K562 (cell line): ENCODE measurements at regions not wholly inside any gene's neighbourhood (a gene's known extent, or its start where the extent isn't known, plus 50 kb on each side); places are given as distances from the start of the nearest gene placed in this dataset.

ENCODE experiments used
- ATAC-seq: fragments of 200-7000 bp; cut with Tn5 transposase; 3 replicates; pipeline ENCODE4 v1.9.1; 2020; ENCODE audit warnings: moderate library complexity
- BruUV-seq: library from RNA; stranded (reverse); fragments of 400-500 nt; replicated peaks from 2 replicates; lab custom pipeline; 2021; lab: Mats Ljungman, UMichigan
- CTCF ChIA-PET: fragments of 300-600 bp; formaldehyde crosslinking; extraction: SDS; loops from one replicate; lab custom pipeline; 2021; ENCODE audit warnings: low intra/inter-chr PET ratio; lab: Yijun Ruan, JAX
- POLR2A ChIA-PET: fragments of 300-600, 350-650 bp; sonication (Branson Sonifier 250); formaldehyde crosslinking; extraction: SDS; loops from one replicate; lab custom pipeline; 2021; ENCODE audit warnings: antibody characterized with exemption, inconsistent platforms; lab: Yijun Ruan, JAX
- DNase-seq, 4 experiments: peaks; one replicate each; pipeline versions ENCODE4 v3.0.0 to v3.0.0-alpha.2; 2011 to 2018; ENCODE audit warnings: low spot score in 3 of 4, mixed read lengths in 3 of 4; ENCODE audit errors: extremely low read depth in 1 of 4
- FAIRE-seq: peaks from 2 replicates; lab custom pipeline; 2011; peaks lifted over from hg19 to GRCh38; lab: Jason Lieb, UNC
- H2AFZ ChIP-seq: 2 replicates; pipeline ENCODE4 v1.6.0; 2011; ENCODE audit warnings: low read depth, low read length, control low read depth, inconsistent platforms
- H3K27ac ChIP-seq: fragments of 200-600 bp; 3 replicates; pipeline ENCODE4 v1.8.0; 2011; ENCODE audit warnings: low read depth, mild to moderate bottlenecking, control low read depth, inconsistent platforms, low read length, moderate library complexity, mixed read lengths; ENCODE audit errors: extremely low read depth
- H3K27me3 ChIP-seq, 2 experiments: fragments of 300-600 bp in 1 of 2; 2 replicates in 1 of 2; 3 replicates in 1 of 2; pipeline versions ENCODE4 v1.6.0 to v1.8.0; 2011; ENCODE audit warnings: inconsistent platforms in 2 of 2, low read length in 2 of 2, mild to moderate bottlenecking in 1 of 2, mixed read lengths in 1 of 2, moderate library complexity in 1 of 2; ENCODE audit not compliant: control insufficient read depth in 2 of 2, insufficient read depth in 2 of 2
- H3K36me3 ChIP-seq: fragments of 300-600 bp; 3 replicates; pipeline ENCODE4 v1.8.0; 2011; ENCODE audit warnings: mild to moderate bottlenecking, low read length, inconsistent platforms; ENCODE audit not compliant: control insufficient read depth, insufficient read depth
- H3K4me1 ChIP-seq, 2 experiments: fragments of 200-600 bp in 1 of 2; replicated peaks in 1 of 2; 2 replicates in 1 of 2; 3 replicates in 1 of 2; pipeline versions ENCODE4 v1.5.1 to v1.8.0; 2011; ENCODE audit warnings: inconsistent platforms in 2 of 2, low read length in 2 of 2, mild to moderate bottlenecking in 1 of 2, mixed read lengths in 1 of 2, moderate library complexity in 1 of 2; ENCODE audit not compliant: control insufficient read depth in 2 of 2, insufficient read depth in 2 of 2
- H3K4me2 ChIP-seq: 2 replicates; pipeline ENCODE4 v1.6.1; 2011; ENCODE audit warnings: low read length, control low read depth, inconsistent platforms, mixed read lengths; ENCODE audit not compliant: insufficient read depth
- H3K4me3 ChIP-seq: fragments of 200-600 bp; sonication (generic), shearing (Covaris generic); 2 replicates; pipeline ENCODE4 v1.5.1; 2016; ENCODE audit warnings: control low read depth, inconsistent platforms
- H3K79me2 ChIP-seq: fragments of 200-600 bp; 3 replicates; pipeline ENCODE4 v1.8.0; 2011; ENCODE audit warnings: low read length, inconsistent platforms; ENCODE audit not compliant: control insufficient read depth, insufficient read depth
- H3K9ac ChIP-seq, 2 experiments: 2 replicates each; pipeline versions ENCODE4 v1.6.0 to v1.6.1; 2011; ENCODE audit warnings: low read depth in 2 of 2, low read length in 2 of 2, control low read depth in 1 of 2, inconsistent platforms in 1 of 2, mild to moderate bottlenecking in 1 of 2, mixed read lengths in 1 of 2; ENCODE audit not compliant: insufficient read depth in 1 of 2
- H3K9me1 ChIP-seq: one replicate; pipeline ENCODE4 v1.6.0; 2011; ENCODE audit warnings: inconsistent platforms, mild to moderate bottlenecking, low read length, moderate library complexity; ENCODE audit not compliant: control insufficient read depth, insufficient read depth
- H3K9me3 ChIP-seq: replicated peaks from 2 replicates; pipeline ENCODE4 v1.5.1; 2011; ENCODE audit warnings: low read depth, low read length, inconsistent platforms; ENCODE audit not compliant: control insufficient read depth, insufficient read depth
- H4K20me1 ChIP-seq: replicated peaks from 2 replicates; pipeline ENCODE4 v1.6.1; 2011; ENCODE audit warnings: low read length, inconsistent platforms, mixed read lengths; ENCODE audit not compliant: control insufficient read depth, insufficient read depth
- ESRRB ChIP-seq: fragments of 250-450 bp; sonication (Bioruptor Pico); IDR thresholded peaks from 2 replicates; pipeline ENCODE4 v1.5.0; 2020; ENCODE audit warnings: mild to moderate bottlenecking, moderate library complexity, borderline replicate concordance
- GMEB1 ChIP-seq: fragments of 250-450 bp; sonication (Bioruptor Pico); IDR thresholded peaks from 2 replicates; pipeline ENCODE4 v1.4.0; 2020; ENCODE audit warnings: mild to moderate bottlenecking
- KDM5B ChIP-seq: fragments of 200-600 bp; sonication (generic); IDR thresholded peaks from 2 replicates; pipeline ENCODE4 v1.6.1; 2012; ENCODE audit warnings: low read depth, mild to moderate bottlenecking, moderate library complexity, low read length, control low read depth, inconsistent platforms; ENCODE audit not compliant: insufficient replicate concordance
- NFXL1 ChIP-seq: fragments of 450-650 bp; formaldehyde crosslinking; IDR thresholded peaks from 2 replicates; pipeline ENCODE4 v1.4.0; 2021; ENCODE audit warnings: mild to moderate bottlenecking
- NR3C1 ChIP-seq: sonication (generic); formaldehyde crosslinking; IDR thresholded peaks from 2 replicates; pipeline ENCODE4 v1.8.1; 2022; ENCODE audit warnings: missing genetic modification reagents
- PPARD ChIP-seq: fragments of 250-450 bp; sonication (Bioruptor Pico); IDR thresholded peaks from 2 replicates; pipeline ENCODE4 v1.8.0; 2022; ENCODE audit warnings: inconsistent platforms, mild to moderate bottlenecking, moderate library complexity
- RFX1 ChIP-seq: fragments of 450-650 bp; IDR thresholded peaks from 2 replicates; pipeline ENCODE4 v1.6.1; 2016; ENCODE audit warnings: mild to moderate bottlenecking, moderate library complexity
- SAFB ChIP-seq: fragments of 200-400 bp; formaldehyde crosslinking; IDR thresholded peaks from 2 replicates; pipeline ENCODE4 v1.6.1; 2017; ENCODE audit warnings: low read depth, low read length, borderline replicate concordance
- SREBF2 ChIP-seq: sonication (generic); formaldehyde crosslinking; IDR thresholded peaks from 2 replicates; pipeline ENCODE4 v1.4.0; 2020; ENCODE audit warnings: mild to moderate bottlenecking, missing genetic modification reagents
- ZNF197 ChIP-seq: fragments of 200-800 bp; sonication (Bioruptor generic); IDR thresholded peaks from 2 replicates; pipeline ENCODE4 v1.6.1; 2016; ENCODE audit warnings: low read depth, missing genetic modification characterization, missing compliant biosample characterization
- ZNF316 ChIP-seq: fragments of 450-650 bp; IDR thresholded peaks from 2 replicates; pipeline ENCODE4 v1.6.1; 2016
- ZNF830 ChIP-seq: fragments of 250-450 bp; sonication (Bioruptor Pico); IDR thresholded peaks from 2 replicates; pipeline ENCODE4 v1.5.0; 2021; ENCODE audit warnings: mild to moderate bottlenecking
- WGBS: fragments of 100-300 bp; shearing (Covaris generic); methylation state at CpG from one replicate; pipeline ENCODE4 v1.1.6; 2016; ENCODE audit warnings: low coverage, mixed read lengths; ENCODE audit not compliant: insufficient coverage; ENCODE audit errors: missing lambda C conversion rate; 5-methylcytosine and 5-hydroxymethylcytosine counted together
- in situ Hi-C: fragments of 300-500 bp; cut with MboI; formaldehyde crosslinking; loops from 4 replicates; pipeline ENCODE4 v1.15.0; 2018; ENCODE audit warnings: inconsistent platforms, mixed read lengths
- intact Hi-C: fragments of 100-400 bp; cut with micrococcal nuclease; formaldehyde crosslinking; loops from 2 replicates; pipeline ENCODE4 v1.14.2; 2022
- TF ChIP-seq, protein P1 (sequence below): fragments of 250-450 bp; sonication (Bioruptor Pico); IDR thresholded peaks from 2 replicates; pipeline ENCODE4 v1.8.0; 2021; ENCODE audit warnings: borderline replicate concordance, mild to moderate bottlenecking, moderate library complexity; ENCODE audit not compliant: poor library complexity, severe bottlenecking

- Histone ChIP-seq H4K20me1 (no peaks in the 10 kb centered on the region), H3K27ac (no peak overlapping the region), H3K36me3 (no peaks in the 10 kb centered on the region), H3K4me1 (no peaks in the 10 kb centered on the region), H3K9ac (no peak overlapping the region), H3K4me3 (no peak overlapping the region), H3K9me1 (no peaks in the 10 kb centered on the region), H3K9me3 (no peaks in the 10 kb centered on the region), H3K27me3 (no peaks in the 10 kb centered on the region), H2AFZ (no peak overlapping the region), H3K4me2 (no peak overlapping the region), H3K79me2 (no peaks in the 10 kb centered on the region)
- ATAC-seq (no peak), FAIRE-seq (no peak), DNase-seq (no peak)
- WGBS = 3% methylated on average over 4 of the region's 4 CpGs
- intact Hi-C loops = no loop called here
- BruUV-seq = no TSS peak
- ChIA-PET CTCF (no interaction called here), POLR2A (no interaction called here)
- in situ Hi-C loops = no loop called here
- no peak for TF ChIP-seq RFX1
- TF ChIP-seq ZNF316 = no peak
- TF ChIP-seq ZNF197 (CRISPR knock-in tag) = no peak
- no peak for TF ChIP-seq KDM5B
- no peak for TF ChIP-seq NFXL1 (CRISPR knock-in tag)
- TF ChIP-seq NR3C1 (CRISPR knock-in tag) = no peak
- no peak for TF ChIP-seq GMEB1 (CRISPR knock-in tag)
- TF ChIP-seq SAFB = no peak
- no peak for TF ChIP-seq SREBF2
- no peak for TF ChIP-seq ZNF830 (CRISPR knock-in tag)
- TF ChIP-seq PPARD (CRISPR knock-in tag) = no peak
- TF ChIP-seq, protein P1, sequence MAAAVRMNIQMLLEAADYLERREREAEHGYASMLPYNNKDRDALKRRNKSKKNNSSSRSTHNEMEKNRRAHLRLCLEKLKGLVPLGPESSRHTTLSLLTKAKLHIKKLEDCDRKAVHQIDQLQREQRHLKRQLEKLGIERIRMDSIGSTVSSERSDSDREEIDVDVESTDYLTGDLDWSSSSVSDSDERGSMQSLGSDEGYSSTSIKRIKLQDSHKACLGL (CRISPR knock-in tag) = no peak
- TF ChIP-seq ESRRB (CRISPR knock-in tag) = no peak
These were observed 1885.8 kb upstream of the SEL1L start for GRCh38 chr14:83419420-83419819.
